ENCODE measurements at regions not wholly inside any gene's neighbourhood (a gene's known extent, or its start where the extent isn't known, plus 50 kb on each side); places are given as distances from the start of the nearest gene placed in this dataset.

DNA sequence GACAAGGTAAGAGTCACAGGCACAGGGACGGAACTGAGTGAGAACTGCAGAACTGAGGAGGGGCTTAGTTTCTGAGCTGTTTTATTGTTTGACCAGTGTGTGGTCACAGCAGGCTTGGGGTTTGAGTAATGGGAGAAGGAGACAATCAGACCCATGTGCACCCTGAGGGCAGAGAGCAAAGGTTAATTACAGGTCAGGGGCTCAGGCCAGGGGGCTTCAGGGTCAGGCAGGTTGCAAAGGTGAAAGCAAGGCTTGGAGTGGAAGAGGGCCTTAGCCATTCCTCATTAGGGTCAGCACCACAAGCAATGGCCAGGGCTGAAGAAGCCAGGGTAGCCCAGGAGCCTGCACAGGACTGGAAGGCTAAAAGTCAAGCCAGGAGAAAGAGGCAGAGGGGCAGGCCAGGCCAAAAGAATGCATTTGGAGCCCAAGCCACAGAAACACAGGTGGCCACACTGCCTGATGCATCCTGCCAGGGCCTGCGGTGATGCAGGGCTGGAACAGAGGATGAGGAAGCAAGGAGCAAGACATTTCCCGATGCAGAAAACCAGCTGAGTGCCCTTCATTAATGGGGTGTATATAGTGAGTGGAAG lies 209.8 kb upstream of the GYPC start:
- TF ChIP-seq, protein P1, sequence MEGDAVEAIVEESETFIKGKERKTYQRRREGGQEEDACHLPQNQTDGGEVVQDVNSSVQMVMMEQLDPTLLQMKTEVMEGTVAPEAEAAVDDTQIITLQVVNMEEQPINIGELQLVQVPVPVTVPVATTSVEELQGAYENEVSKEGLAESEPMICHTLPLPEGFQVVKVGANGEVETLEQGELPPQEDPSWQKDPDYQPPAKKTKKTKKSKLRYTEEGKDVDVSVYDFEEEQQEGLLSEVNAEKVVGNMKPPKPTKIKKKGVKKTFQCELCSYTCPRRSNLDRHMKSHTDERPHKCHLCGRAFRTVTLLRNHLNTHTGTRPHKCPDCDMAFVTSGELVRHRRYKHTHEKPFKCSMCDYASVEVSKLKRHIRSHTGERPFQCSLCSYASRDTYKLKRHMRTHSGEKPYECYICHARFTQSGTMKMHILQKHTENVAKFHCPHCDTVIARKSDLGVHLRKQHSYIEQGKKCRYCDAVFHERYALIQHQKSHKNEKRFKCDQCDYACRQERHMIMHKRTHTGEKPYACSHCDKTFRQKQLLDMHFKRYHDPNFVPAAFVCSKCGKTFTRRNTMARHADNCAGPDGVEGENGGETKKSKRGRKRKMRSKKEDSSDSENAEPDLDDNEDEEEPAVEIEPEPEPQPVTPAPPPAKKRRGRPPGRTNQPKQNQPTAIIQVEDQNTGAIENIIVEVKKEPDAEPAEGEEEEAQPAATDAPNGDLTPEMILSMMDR (IDR thresholded peaks at IDR 0.05), result no peak
- no peak for TF ChIP-seq ZFX (IDR thresholded peaks at IDR 0.05; ENCODE audit: borderline replicate concordance)

All from 22Rv1 (cell line).